Smooth muscle cell (in vitro differentiated cells): ENCODE measurements at regions not wholly inside any gene's neighbourhood (a gene's known extent, or its start where the extent isn't known, plus 50 kb on each side); places are given as distances from the start of the nearest gene placed in this dataset.
A peak's percentile ranks its signal among the peaks of the same experiment; 100 is the strongest.

ENCODE experiments used
- DNase-seq: peaks from one replicate; lab custom pipeline; 2025; ENCODE audit not compliant: unreplicated experiment; lab: John Stamatoyannopoulos, UW
- H2AFZ ChIP-seq: fragments of 200-600 bp; sonication (generic); 2 replicates; pipeline ENCODE4 v1.6.0; 2016; ENCODE audit warnings: antibody characterized with exemption, low read depth, mild to moderate bottlenecking
- H3F3A ChIP-seq: fragments of 200-600 bp; sonication (generic); 2 replicates; pipeline ENCODE4 v1.6.0; 2017; ENCODE audit warnings: antibody characterized with exemption, low read depth
- H3K27ac ChIP-seq: fragments of 200-600 bp; sonication (generic); 2 replicates; pipeline ENCODE4 v1.5.1; 2016; ENCODE audit warnings: low read depth, mild to moderate bottlenecking
- H3K27me3 ChIP-seq: fragments of 200-600 bp; sonication (generic); 2 replicates; pipeline ENCODE4 v1.6.1; 2016; ENCODE audit warnings: low read depth, mild to moderate bottlenecking
- H3K36me3 ChIP-seq: fragments of 200-600 bp; sonication (generic); 2 replicates; pipeline ENCODE4 v1.5.1; 2016; ENCODE audit warnings: low read depth
- H3K4me1 ChIP-seq: fragments of 200-600 bp; sonication (generic); 2 replicates; pipeline ENCODE4 v1.5.1; 2016; ENCODE audit warnings: low read depth
- H3K4me2 ChIP-seq: fragments of 200-600 bp; sonication (generic); 2 replicates; pipeline ENCODE4 v1.6.0; 2016; ENCODE audit warnings: mild to moderate bottlenecking
- H3K4me3 ChIP-seq: fragments of 200-600 bp; sonication (generic); 2 replicates; pipeline ENCODE4 v1.5.1; 2016; ENCODE audit warnings: mild to moderate bottlenecking
- H3K79me2 ChIP-seq: fragments of 200-600 bp; sonication (generic); 2 replicates; pipeline ENCODE4 v1.6.0; 2016; ENCODE audit warnings: low read depth, mild to moderate bottlenecking
- H3K9ac ChIP-seq: fragments of 200-600 bp; sonication (generic); 2 replicates; pipeline ENCODE4 v1.6.0; 2016; ENCODE audit warnings: low read depth
- H3K9me3 ChIP-seq: fragments of 200-600 bp; sonication (generic); replicated peaks from 2 replicates; pipeline ENCODE4 v1.5.1; 2016; ENCODE audit warnings: low read depth
- H4K20me1 ChIP-seq: fragments of 200-600 bp; sonication (generic); 2 replicates; pipeline ENCODE4 v1.6.0; 2016; ENCODE audit warnings: low read depth
- CTCF ChIP-seq: fragments of 200-600 bp; sonication (generic); IDR thresholded peaks from 2 replicates; pipeline ENCODE4 v1.5.1; 2017; ENCODE audit warnings: borderline replicate concordance, mild to moderate bottlenecking, antibody characterized with exemption; ENCODE audit not compliant: insufficient read depth, poor library complexity, severe bottlenecking
- WGBS: methylation state at CpG from one replicate; pipeline ENCODE4 v1.1.7; 2016; ENCODE audit warnings: low lambda C conversion rate; 5-methylcytosine and 5-hydroxymethylcytosine counted together

GRCh38 chr10:88164471-88164870 lies 301.0 kb downstream of the PTEN start:
- no peak for DNase-seq

GRCh38 chr10:88165849-88166271 lies 302.4 kb downstream of the PTEN start:
- no peaks in the 10 kb centered on the region for H3K9me3 ChIP-seq
- H3K27me3 ChIP-seq, result no peaks in the 10 kb centered on the region
- H3F3A ChIP-seq, result peaks cover 9% of the 10 kb centered on the region
- peak overlapping the region; percentile 30 for H3K4me2 ChIP-seq
- H3K4me3 ChIP-seq, result no peak overlapping the region
- no peaks in the 10 kb centered on the region for H3K36me3 ChIP-seq
- H3K79me2 ChIP-seq, result no peaks in the 10 kb centered on the region
- peak overlapping the region; percentile 12 for H3K27ac ChIP-seq
- no peaks in the 10 kb centered on the region for H4K20me1 ChIP-seq
- WGBS, result 37% methylated on average over 7 of the region's 7 CpGs
- H3K4me1 ChIP-seq, result no peaks in the 10 kb centered on the region
- no peak for DNase-seq
- no peak for TF ChIP-seq CTCF
- no peak overlapping the region for H2AFZ ChIP-seq
- H3K9ac ChIP-seq, result no peak overlapping the region

More at GRCh38 chr10:88164471-88164870, 301.0 kb downstream of the PTEN start:
- H3K4me1 ChIP-seq, result no peaks in the 10 kb centered on the region
- no peak for TF ChIP-seq CTCF
- no peaks in the 10 kb centered on the region for H3K79me2 ChIP-seq
- no peaks in the 10 kb centered on the region for H4K20me1 ChIP-seq
- no peaks in the 10 kb centered on the region for H3K27me3 ChIP-seq
- no peak overlapping the region for H3K4me2 ChIP-seq
- H2AFZ ChIP-seq, result peak overlapping the region; percentile 11
- H3K27ac ChIP-seq, result no peak overlapping the region
- no peak overlapping the region for H3K9ac ChIP-seq
- H3K9me3 ChIP-seq, result no peaks in the 10 kb centered on the region
- H3F3A ChIP-seq, result peaks cover 9% of the 10 kb centered on the region
- no peak overlapping the region for H3K4me3 ChIP-seq
- H3K36me3 ChIP-seq, result no peaks in the 10 kb centered on the region
- WGBS, result 76% methylated on average over 1 of the region's 1 CpG

GRCh38 chr10:88168171-88169036 lies 305.0 kb downstream of the PTEN start:
- DNase-seq, result no peak
- Histone ChIP-seq H2AFZ (no peak overlapping the region), H3K27ac (no peak overlapping the region), H3K4me2 (no peak overlapping the region), H3K27me3 (no peaks in the 10 kb centered on the region), H3K79me2 (no peaks in the 10 kb centered on the region), H4K20me1 (no peaks in the 10 kb centered on the region), H3F3A (peaks cover 9% of the 10 kb centered on the region), H3K9ac (no peak overlapping the region), H3K36me3 (no peaks in the 10 kb centered on the region), H3K9me3 (no peaks in the 10 kb centered on the region), H3K4me1 (no peaks in the 10 kb centered on the region), H3K4me3 (no peak overlapping the region)
- no peak for TF ChIP-seq CTCF
- WGBS, result 97% methylated on average over 3 of the region's 3 CpGs

- no peaks in the 10 kb centered on the region for H3K79me2 ChIP-seq
- no peak overlapping the region for H3K27ac ChIP-seq
- H3K36me3 ChIP-seq, result no peaks in the 10 kb centered on the region
- H3K4me2 ChIP-seq, result no peak overlapping the region
- H3K4me1 ChIP-seq, result no peaks in the 10 kb centered on the region
- H3K9ac ChIP-seq, result no peak overlapping the region
- no peaks in the 10 kb centered on the region for H3K27me3 ChIP-seq
- no peak for DNase-seq
- H3F3A ChIP-seq, result peaks cover 9% of the 10 kb centered on the region
- no peaks in the 10 kb centered on the region for H4K20me1 ChIP-seq
- H2AFZ ChIP-seq, result no peak overlapping the region
- H3K9me3 ChIP-seq, result no peaks in the 10 kb centered on the region
- TF ChIP-seq CTCF, result no peak
- H3K4me3 ChIP-seq, result no peak overlapping the region
These were observed 305.6 kb downstream of the PTEN start for GRCh38 chr10:88169037-88169319.
